Astrocyte (in vitro differentiated cells and primary cell): ENCODE measurements at regions not wholly inside any gene's neighbourhood (a gene's known extent, or its start where the extent isn't known, plus 50 kb on each side); places are given as distances from the start of the nearest gene placed in this dataset.
A peak's percentile ranks its signal among the peaks of the same experiment; 100 is the strongest.

ENCODE experiments used
- DNase-seq: peaks from one replicate; pipeline ENCODE4 v3.0.0-alpha.2; 2010; ENCODE audit warnings: low read depth
- FAIRE-seq: peaks from 2 replicates; lab custom pipeline; 2011; peaks lifted over from hg19 to GRCh38; lab: Jason Lieb, UNC
- H2AFZ ChIP-seq: 2 replicates; pipeline ENCODE4 v1.6.0; 2012; ENCODE audit warnings: low read depth, low read length, inconsistent platforms
- H3K27ac ChIP-seq: 2 replicates; pipeline ENCODE4 v1.5.1; 2011; ENCODE audit warnings: low read depth, low read length, inconsistent platforms
- H3K27me3 ChIP-seq: 2 replicates; pipeline ENCODE4 v1.6.0; 2011; ENCODE audit warnings: low read length, inconsistent platforms; ENCODE audit not compliant: insufficient read depth
- H3K36me3 ChIP-seq: 2 replicates; pipeline ENCODE4 v1.5.1; 2011; ENCODE audit warnings: low read length, inconsistent platforms; ENCODE audit not compliant: insufficient read depth
- H3K4me1 ChIP-seq: 2 replicates; pipeline ENCODE4 v1.5.1; 2011; ENCODE audit warnings: low read length, inconsistent platforms; ENCODE audit not compliant: insufficient read depth
- H3K4me2 ChIP-seq: 2 replicates; pipeline ENCODE4 v1.6.0; 2012; ENCODE audit warnings: low read length, inconsistent platforms
- H3K4me3 ChIP-seq: 2 replicates; pipeline ENCODE4 v1.5.1; 2011; ENCODE audit warnings: low read depth, mild to moderate bottlenecking, low read length, inconsistent platforms; ENCODE audit not compliant: insufficient read depth
- H3K79me2 ChIP-seq: 2 replicates; pipeline ENCODE4 v1.6.0; 2012; ENCODE audit warnings: mild to moderate bottlenecking, low read length, inconsistent platforms; ENCODE audit not compliant: insufficient read depth
- H3K9ac ChIP-seq: 2 replicates; pipeline ENCODE4 v1.6.0; 2012; ENCODE audit warnings: mild to moderate bottlenecking, low read length, inconsistent platforms
- H3K9me3 ChIP-seq: 2 replicates; pipeline ENCODE4 v1.5.1; 2012; ENCODE audit warnings: low read depth, mild to moderate bottlenecking, low read length, inconsistent platforms; ENCODE audit not compliant: insufficient read depth
- H4K20me1 ChIP-seq: 2 replicates; pipeline ENCODE4 v1.6.0; 2012; ENCODE audit warnings: low read length, inconsistent platforms; ENCODE audit not compliant: insufficient read depth
- H3K27ac Mint-ChIP-seq: one replicate; pipeline ENCODE4 v1.8.0; 2021; ENCODE audit warnings: mild to moderate bottlenecking, mixed read lengths; ENCODE audit not compliant: unreplicated experiment
- H3K27me3 Mint-ChIP-seq: one replicate; pipeline ENCODE4 v1.8.0; 2021; ENCODE audit warnings: low read depth, mixed read lengths; ENCODE audit not compliant: unreplicated experiment
- H3K36me3 Mint-ChIP-seq: one replicate; pipeline ENCODE4 v1.8.0; 2021; ENCODE audit warnings: low read depth, mixed read lengths; ENCODE audit not compliant: unreplicated experiment
- H3K4me1 Mint-ChIP-seq: one replicate; pipeline ENCODE4 v1.8.0; 2021; ENCODE audit warnings: low read depth, mixed read lengths; ENCODE audit not compliant: unreplicated experiment
- H3K4me3 Mint-ChIP-seq: one replicate; pipeline ENCODE4 v1.8.0; 2021; ENCODE audit warnings: mild to moderate bottlenecking, moderate library complexity, mixed read lengths; ENCODE audit not compliant: unreplicated experiment
- H3K9me3 Mint-ChIP-seq: one replicate; pipeline ENCODE4 v1.8.0; 2021; ENCODE audit warnings: mild to moderate bottlenecking, mixed read lengths; ENCODE audit not compliant: unreplicated experiment
- EZH2 ChIP-seq: IDR thresholded peaks from 2 replicates; pipeline ENCODE4 v1.6.1; 2012; ENCODE audit warnings: mild to moderate bottlenecking, low read length, inconsistent platforms; ENCODE audit not compliant: insufficient read depth
- TF ChIP-seq, protein P1 (sequence below): IDR thresholded peaks from 2 replicates; pipeline ENCODE4 v1.5.1; 2011; ENCODE audit warnings: low read depth, mild to moderate bottlenecking, inconsistent platforms, low read length, moderate library complexity; ENCODE audit not compliant: insufficient read depth

DNA sequence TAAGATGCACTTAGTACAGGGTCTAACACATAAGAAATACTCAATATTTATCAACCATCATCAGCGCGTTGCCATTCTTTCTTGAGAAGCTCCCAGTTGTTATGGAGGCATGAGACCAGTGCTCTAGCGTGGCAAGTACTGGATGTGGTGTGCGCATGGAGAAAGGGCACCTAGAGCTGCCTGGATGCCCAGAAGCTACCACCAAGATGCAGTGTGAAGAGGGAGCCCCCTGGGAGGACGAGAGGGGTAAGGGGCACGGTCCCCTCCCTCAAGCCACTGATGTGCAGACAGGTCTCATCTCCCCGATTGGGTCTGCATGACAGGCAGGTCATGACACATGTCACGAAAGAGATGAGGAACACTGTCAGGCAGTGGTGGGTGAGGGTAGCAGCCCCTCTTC lies 127.7 kb upstream of the CXCL14 start:
- H3K9me3 Mint-ChIP-seq, result no peaks in the 10 kb centered on the region
- peaks cover 8% of the 10 kb centered on the region for H3K4me1 Mint-ChIP-seq
- peaks cover 20% of the 10 kb centered on the region for H3K27me3 Mint-ChIP-seq
- no peak for DNase-seq
- Histone ChIP-seq H3K4me3 (no peak overlapping the region), H4K20me1 (no peaks in the 10 kb centered on the region), H3K9ac (no peak overlapping the region), H3K79me2 (no peaks in the 10 kb centered on the region), H3K27ac (no peak overlapping the region), H3K4me2 (no peak overlapping the region), H2AFZ (no peak overlapping the region), H3K4me1 (peaks cover 4% of the 10 kb centered on the region), H3K36me3 (no peaks in the 10 kb centered on the region), H3K27me3 (peaks cover 14% of the 10 kb centered on the region), H3K9me3 (no peaks in the 10 kb centered on the region)
- no peaks in the 10 kb centered on the region for H3K36me3 Mint-ChIP-seq
- FAIRE-seq, result no peak
- H3K4me3 Mint-ChIP-seq, result no peak overlapping the region
- no peak overlapping the region for H3K27ac Mint-ChIP-seq
- no peak for TF ChIP-seq EZH2
- TF ChIP-seq, protein P1, sequence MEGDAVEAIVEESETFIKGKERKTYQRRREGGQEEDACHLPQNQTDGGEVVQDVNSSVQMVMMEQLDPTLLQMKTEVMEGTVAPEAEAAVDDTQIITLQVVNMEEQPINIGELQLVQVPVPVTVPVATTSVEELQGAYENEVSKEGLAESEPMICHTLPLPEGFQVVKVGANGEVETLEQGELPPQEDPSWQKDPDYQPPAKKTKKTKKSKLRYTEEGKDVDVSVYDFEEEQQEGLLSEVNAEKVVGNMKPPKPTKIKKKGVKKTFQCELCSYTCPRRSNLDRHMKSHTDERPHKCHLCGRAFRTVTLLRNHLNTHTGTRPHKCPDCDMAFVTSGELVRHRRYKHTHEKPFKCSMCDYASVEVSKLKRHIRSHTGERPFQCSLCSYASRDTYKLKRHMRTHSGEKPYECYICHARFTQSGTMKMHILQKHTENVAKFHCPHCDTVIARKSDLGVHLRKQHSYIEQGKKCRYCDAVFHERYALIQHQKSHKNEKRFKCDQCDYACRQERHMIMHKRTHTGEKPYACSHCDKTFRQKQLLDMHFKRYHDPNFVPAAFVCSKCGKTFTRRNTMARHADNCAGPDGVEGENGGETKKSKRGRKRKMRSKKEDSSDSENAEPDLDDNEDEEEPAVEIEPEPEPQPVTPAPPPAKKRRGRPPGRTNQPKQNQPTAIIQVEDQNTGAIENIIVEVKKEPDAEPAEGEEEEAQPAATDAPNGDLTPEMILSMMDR, result no peak

DNA sequence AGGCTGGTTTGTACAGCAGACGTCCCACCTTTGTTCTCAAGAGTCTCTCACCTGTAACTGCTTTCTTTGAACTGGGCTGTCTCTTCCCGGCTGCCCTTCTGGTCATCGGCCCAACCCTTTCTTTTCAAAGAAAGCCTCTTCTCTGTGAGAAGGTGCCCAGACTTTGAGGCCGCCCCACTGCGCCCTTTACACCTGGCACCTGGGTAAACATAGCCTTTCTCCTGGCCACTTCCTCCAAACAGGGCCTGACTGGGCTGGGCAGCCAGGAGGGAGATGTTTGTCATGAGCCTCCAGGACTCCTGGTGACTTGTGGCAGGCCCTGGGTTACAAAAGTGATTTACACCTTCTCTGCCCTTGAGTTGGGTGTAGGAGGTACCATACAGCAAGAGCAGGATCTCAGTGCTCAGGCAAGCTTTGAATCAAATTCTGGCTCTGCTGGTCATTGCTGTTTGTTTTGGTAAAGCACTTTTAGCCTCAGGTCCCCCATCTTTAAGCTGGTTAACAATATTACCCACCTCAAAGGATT lies 127.2 kb upstream of the CXCL14 start:
- Histone ChIP-seq H3K79me2 (no peaks in the 10 kb centered on the region), H3K4me3 (no peak overlapping the region), H3K4me1 (peaks cover 4% of the 10 kb centered on the region), H3K36me3 (no peaks in the 10 kb centered on the region), H3K9me3 (no peaks in the 10 kb centered on the region), H3K27me3 (peaks cover 10% of the 10 kb centered on the region), H3K9ac (no peak overlapping the region), H3K27ac (no peak overlapping the region), H3K4me2 (no peak overlapping the region), H4K20me1 (no peaks in the 10 kb centered on the region), H2AFZ (no peak overlapping the region)
- FAIRE-seq (no peak), DNase-seq (no peak)
- peaks cover 8% of the 10 kb centered on the region for H3K4me1 Mint-ChIP-seq
- no peaks in the 10 kb centered on the region for H3K9me3 Mint-ChIP-seq
- TF ChIP-seq, protein P1, result no peak
- TF ChIP-seq EZH2, result no peak
- H3K36me3 Mint-ChIP-seq, result no peaks in the 10 kb centered on the region
- H3K27me3 Mint-ChIP-seq, result peaks cover 19% of the 10 kb centered on the region
- no peak overlapping the region for H3K27ac Mint-ChIP-seq
- H3K4me3 Mint-ChIP-seq, result no peak overlapping the region

DNA sequence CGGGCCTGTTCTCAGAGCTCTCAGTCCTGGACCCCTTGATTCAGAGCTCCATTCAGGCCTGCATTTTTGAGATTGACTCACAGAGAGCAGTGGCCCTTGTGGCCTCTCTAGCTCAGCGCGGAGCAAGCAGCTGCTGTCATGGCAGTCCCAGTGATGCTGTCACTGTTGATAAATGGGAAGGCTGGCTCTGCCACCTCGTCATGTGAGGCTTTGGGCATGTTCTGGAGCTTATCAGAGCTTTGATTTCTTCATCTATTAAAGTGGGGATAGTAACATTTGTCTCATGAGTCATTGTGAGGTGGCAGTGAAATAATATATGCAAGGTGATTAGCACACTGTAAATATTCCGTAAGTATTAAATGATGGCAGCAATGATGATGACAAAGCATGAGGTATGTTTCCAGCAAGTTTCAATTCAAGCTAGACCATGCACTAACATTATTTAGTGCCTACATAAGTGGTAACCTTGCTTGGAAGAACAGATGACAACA lies 126.4 kb upstream of the CXCL14 start:
- Histone ChIP-seq H3K27me3 (peaks cover 8% of the 10 kb centered on the region), H2AFZ (no peak overlapping the region), H3K4me2 (no peak overlapping the region), H3K9ac (no peak overlapping the region), H3K27ac (no peak overlapping the region), H3K9me3 (no peaks in the 10 kb centered on the region), H3K4me3 (no peak overlapping the region), H3K79me2 (no peaks in the 10 kb centered on the region), H3K36me3 (no peaks in the 10 kb centered on the region), H3K4me1 (peaks cover 4% of the 10 kb centered on the region), H4K20me1 (no peaks in the 10 kb centered on the region)
- Mint-ChIP-seq H3K27me3 (peaks cover 19% of the 10 kb centered on the region), H3K36me3 (no peaks in the 10 kb centered on the region), H3K4me3 (no peak overlapping the region), H3K4me1 (peaks cover 4% of the 10 kb centered on the region), H3K27ac (no peak overlapping the region), H3K9me3 (no peaks in the 10 kb centered on the region)
- TF ChIP-seq, protein P1, result no peak
- TF ChIP-seq EZH2, result no peak
- FAIRE-seq (no peak), DNase-seq (peak; percentile 45)
